SW 1271 (cell line): ENCODE measurements at regions not wholly inside any gene's neighbourhood (a gene's known extent, or its start where the extent isn't known, plus 50 kb on each side); places are given as distances from the start of the nearest gene placed in this dataset.

Experiments used
- DNase-seq, 2 experiments: peaks; one replicate each; lab custom pipeline; 2025; lab: John Stamatoyannopoulos, UW

GRCh38 chr1:30046751-30047150 is 676.6 kb downstream of the MATN1 start:
- no peak for DNase-seq

DNA sequence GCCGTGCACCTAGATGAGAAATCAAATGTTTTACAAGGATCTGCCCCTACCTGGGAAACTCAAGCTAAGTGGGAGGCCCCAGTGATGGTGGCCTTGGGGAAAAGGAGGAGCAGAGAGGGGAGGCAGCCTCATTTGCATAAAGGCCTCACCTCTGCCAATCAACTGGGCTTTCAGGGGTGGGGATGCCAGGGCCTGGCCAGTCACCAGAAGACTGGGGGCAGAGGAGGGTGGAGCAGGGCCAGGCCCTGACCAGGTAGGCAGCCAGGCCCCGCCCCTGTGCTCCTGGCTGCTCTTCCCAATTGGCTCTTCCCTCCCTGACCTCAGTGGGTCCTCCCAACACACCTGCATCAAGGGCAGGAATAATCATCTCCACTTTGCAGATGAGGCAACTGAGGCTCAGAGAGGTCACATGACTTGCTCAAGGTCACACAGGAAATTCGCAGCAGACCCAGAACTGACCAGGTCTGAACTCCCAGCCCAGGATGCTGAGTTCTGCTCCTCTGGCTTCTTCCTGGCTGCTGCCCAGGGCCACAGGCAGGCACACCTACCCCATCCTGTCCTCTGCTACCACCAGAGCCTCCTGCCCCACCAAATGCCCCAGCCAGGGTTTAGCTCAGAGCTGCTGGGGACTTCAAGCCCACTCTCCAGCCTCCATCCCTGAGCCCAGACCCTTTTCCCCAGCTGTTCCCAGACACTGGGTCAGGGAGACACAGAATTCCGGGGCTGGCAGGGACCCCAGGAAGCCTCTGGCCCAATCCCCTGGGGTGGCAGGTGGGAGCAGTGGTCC is 677.9 kb downstream of the MATN1 start:
- no peak for DNase-seq

GRCh38 chr1:30044656-30045144 is 678.7 kb downstream of the MATN1 start:
- no peak for DNase-seq

DNA sequence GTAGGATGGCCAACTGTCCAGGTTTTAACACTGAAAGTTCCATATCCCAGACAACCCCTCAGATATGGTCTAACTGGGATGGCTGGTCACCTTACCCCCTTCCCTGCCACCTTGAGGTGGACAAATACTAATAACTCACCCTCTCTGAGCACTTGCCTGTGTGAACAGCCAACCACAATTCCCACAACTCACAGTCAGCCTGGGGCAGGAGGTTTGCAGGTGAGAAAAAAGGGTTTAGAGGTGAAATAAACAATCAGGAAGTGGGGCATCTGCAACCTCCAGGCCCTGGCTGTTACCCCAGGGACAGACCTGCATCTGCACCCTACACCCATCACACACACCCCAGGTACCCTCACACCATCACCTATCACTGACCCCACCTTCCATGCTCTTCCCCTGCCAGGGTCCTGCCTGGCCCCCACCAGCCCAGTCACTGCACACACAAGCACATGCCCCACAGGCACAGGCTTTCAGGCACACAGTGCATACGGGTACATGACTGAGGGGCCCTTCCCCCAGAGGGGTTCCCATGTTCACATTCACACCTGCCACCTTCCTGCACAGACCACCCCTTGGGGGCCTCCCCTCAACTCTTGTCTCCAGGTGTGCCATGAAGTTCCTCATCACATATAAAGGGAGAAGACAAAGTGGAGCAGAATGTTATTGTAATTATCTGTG is 679.5 kb downstream of the MATN1 start:
- no peak for DNase-seq

DNA sequence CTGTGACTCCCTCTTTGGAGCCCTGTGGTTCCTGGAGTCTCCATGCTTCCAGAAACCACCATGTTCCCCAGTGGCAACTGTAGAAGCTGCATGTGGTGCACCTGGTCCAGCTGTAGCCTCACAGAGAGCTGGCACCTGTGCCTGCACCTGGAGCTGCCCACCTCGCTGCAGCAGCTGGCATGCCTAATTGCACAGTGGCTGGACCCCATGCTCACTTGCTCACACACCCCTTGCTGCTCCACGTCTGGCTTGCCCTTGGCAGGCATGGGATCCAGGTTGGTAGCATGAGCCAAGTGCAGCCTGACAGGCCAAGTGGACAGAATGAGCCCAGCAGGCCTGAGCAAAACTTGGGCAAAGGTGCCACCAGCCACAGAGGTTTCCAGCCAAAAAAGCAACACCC is 680.1 kb downstream of the MATN1 start:
- DNase-seq: no peak

DNA sequence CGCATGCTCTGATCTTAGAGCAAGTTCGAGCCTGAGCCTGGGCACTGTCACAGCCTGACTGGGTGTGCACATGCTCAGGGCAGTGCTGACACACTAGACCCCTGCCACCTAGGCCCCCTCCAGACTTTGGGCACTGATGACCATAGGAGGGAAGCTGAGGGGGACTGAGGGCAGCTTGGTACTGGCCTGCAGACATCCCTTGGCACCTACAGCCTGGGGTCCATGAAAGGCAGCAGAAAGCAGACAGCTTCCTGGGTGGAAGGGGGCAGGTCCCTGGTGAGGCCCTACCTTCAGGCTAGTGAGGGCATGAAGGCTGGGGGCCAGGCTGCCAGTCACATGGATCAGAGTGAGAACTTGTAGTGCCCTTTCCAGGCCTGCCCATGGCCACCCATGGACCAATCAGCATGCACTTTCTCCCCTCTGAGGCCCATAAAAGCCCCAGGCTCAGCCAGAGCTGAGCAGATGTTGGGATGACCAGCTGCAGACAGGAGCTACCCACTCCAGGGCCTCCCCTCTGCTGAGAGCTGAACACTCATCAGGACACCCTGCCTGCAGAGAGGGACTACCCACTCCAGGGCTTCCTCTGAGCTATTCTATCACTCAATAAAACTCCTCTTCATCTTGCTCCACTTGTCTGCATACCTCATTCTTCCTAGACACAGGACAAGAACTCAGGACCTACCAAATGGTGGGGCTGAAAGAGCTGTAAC is 680.8 kb downstream of the MATN1 start:
- no peak for DNase-seq

GRCh38 chr1:30041741-30042437 is 681.5 kb downstream of the MATN1 start:
- no peak for DNase-seq

DNA sequence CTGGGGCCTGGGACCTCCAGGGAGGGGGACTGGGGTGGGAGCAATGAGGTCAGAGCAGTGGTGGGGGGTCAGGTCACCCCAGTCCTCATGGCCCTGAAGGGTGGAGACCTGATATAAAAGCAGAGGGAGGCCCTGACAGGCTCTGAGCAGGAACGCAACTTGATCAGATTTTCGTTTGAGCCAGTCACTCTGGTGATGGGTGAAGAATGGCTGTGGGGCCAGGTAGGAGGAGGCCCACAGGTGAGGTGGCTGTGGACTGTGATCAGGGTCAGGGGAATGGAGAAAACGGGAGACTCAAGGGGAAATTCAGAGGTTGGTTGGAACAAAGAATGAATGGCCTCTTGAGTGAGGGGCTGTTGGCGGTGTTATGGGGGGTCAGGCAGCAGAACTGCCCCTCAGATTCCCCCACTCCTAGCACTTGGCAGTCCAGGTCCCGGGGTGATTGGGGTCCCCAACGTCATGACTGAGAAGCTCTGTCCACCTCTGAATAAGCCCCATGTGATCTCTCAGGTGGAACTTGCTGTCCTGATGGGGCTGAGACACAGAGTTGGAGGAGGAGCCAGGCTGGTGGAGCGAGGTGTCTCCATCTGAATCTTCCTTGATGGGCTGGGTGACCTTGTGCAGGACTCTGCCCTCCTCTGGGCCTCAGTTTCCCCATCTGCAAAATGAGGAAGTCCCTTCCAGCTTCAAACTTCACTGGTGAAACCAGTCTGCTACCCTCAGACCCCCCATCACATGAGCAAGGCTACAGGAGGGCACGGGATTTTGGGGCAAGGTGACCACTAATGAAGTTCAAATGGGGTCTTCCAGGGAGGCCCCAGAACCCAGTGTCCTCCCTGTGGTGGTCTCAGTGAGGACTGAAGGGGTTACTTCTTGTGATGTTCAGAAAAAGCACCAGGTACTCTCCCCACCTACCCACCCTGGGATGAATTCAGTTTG is 683.0 kb downstream of the MATN1 start:
- no peak for DNase-seq

- no peak for DNase-seq
These were observed 683.9 kb downstream of the MATN1 start for GRCh38 chr1:30039354-30040080.

- no peak for DNase-seq
These were observed 685.0 kb downstream of the MATN1 start for GRCh38 chr1:30038134-30039025.

- DNase-seq: no peak
These were observed 685.9 kb downstream of the MATN1 start for GRCh38 chr1:30037251-30038118.

DNA sequence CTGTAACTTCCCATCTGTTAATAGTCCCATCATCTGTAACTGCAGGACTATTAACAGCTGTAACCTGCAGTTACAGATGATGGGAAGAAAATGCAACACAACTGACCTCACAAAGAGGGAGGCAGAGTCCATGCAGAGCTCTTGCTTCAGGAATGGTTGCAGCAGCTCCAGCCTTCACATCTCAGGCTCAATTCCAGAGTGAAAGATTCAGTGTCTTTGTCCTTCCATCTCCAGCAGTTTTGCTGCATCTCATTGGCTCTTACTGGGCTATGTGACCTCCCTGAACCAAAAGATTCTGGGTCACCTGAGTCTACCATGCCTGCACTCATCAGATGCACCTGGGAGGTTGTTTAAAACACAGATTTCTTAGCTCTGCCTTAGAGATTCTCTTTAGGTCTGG is 686.7 kb downstream of the MATN1 start:
- no peak for DNase-seq

DNA sequence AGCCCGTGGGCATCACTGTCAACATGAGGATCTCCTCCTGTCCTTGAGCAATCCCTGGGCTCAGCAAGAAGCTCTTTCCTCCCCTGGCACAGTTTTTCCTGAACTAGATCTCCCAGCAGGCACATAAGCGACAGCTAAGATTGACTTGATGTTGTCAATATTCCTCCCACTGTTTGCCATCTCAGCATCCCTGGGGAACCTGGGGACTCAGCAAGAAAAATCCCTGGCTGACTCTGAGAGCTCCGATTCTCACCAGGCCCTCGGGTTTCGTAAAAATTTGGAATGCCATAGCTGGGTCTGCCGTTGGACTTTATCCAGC is 687.2 kb downstream of the MATN1 start:
- DNase-seq: no peak

DNA sequence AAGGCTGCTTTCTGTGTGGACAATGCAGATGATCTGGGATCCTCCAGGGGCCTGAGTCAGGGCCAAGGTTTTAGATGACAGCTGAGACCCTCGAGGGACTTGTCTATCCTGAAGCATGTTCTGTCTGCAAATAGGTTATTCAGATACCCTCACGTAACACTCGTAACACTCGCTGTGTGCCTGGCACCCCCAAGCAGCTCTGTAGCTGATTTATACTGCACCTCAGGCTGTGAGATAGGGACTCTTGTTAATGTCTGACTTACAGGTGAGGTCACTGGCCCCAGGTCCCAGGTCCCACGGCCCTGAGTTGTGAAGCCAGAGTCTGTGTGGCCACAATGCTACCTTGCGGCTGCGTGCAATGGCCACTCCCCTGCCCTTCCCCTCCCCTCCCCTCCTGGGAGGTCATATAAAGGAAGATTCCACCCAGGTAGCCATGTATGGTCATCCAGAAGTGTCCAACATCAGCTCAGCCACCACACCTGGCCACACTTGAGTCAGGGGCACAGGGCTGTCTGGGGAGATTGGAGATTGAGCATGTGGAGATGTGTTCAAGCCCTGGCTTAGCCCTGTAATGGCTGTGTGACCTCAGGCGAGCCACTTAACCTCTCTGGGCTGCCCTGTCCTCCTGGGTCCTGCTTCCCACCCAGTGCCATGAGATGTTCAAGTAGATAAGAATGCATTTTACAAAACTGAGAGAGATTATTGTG is 687.7 kb downstream of the MATN1 start:
- no peak for DNase-seq

DNA sequence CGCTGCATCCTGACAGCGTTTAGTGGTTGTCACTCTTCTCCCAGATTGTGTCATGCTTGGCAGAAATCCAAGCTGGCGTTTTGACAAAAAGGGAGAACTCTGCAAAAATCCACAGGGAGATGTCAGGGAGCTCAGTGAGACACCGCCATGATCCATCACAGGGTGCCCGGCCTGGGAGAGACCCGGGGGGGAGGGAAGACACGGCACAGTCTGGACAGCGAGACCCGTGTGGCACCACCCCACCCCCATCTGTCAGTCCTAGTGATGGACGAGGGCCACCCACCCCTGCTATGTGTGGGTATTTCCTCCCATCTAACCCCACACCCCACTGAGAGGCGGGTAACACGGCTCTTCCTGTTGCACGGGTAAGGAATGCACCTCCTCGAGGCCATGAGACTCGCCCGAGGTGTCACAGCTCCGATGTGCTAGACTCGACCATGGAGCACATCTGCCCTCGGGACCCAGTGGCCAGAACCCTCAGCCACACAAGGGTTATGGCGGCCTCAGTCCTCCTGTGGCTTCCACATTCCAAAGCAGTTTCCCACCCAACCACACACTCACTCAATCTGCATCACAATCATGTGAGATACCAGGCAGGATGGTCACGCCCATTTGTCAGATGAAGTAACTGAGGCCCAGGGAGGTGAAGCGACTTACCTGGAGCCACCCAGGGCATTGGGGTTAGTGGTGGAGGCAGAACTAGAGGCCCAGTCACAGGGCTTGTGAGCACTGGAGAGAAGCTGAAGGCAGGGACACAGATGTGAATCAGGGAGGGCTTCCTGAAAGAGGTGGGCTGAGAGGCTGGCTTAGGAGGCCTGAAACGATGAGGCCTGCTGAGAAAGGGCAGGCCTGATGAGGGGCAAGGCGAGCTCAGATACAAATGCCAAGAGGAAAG is 688.5 kb downstream of the MATN1 start:
- no peak for DNase-seq

- no peak for DNase-seq
These were observed 689.2 kb downstream of the MATN1 start for GRCh38 chr1:30034105-30034626.
